ENCODE measurements at regions not wholly inside any gene's neighbourhood (a gene's known extent, or its start where the extent isn't known, plus 50 kb on each side); places are given as distances from the start of the nearest gene placed in this dataset.

- no peaks in the 10 kb centered on the region for H3K4me1 ChIP-seq
- DNase-seq = no peak
- H3K27ac ChIP-seq = no peak overlapping the region
- no peaks in the 10 kb centered on the region for H3K36me3 ChIP-seq
- intact Hi-C loops (cut with DNase I) = no loop called here
- WGBS, 2 donors = 81 to 90% methylated on average over 4 of the region's 4 CpGs
- peaks cover 0 to 3% (median 0%) of the 10 kb centered on the region in 3 donors for H3K9me3 ChIP-seq
- no peak overlapping the region for H3K4me3 ChIP-seq
- no peaks in the 10 kb centered on the region for H3K27me3 ChIP-seq
- TF ChIP-seq CTCF (IDR thresholded peaks at IDR 0.05) (no peak), POLR2A (IDR thresholded peaks at IDR 0.05) (no peak)
These were observed 520.3 kb upstream of the EPHA6 start for GRCh38 chr3:96294143-96294542.

- TF ChIP-seq CTCF (IDR thresholded peaks at IDR 0.05) (no peak), POLR2A (IDR thresholded peaks at IDR 0.05) (no peak)
- no peaks in the 10 kb centered on the region for H3K27me3 ChIP-seq
- no peaks in the 10 kb centered on the region for H3K4me1 ChIP-seq
- no peak overlapping the region for H3K4me3 ChIP-seq
- intact Hi-C loops (cut with DNase I) = no loop called here
- no peaks in the 10 kb centered on the region for H3K9me3 ChIP-seq
- DNase-seq = no peak
- WGBS, 2 donors = 55% methylated on average over 3 of the region's 4 CpGs; no CpG with 5 or more reads in 1 of the 2 donors
- no peak overlapping the region for H3K27ac ChIP-seq
- H3K36me3 ChIP-seq = no peaks in the 10 kb centered on the region
These were observed 513.7 kb upstream of the EPHA6 start for GRCh38 chr3:96300743-96301142.

- H3K27me3 ChIP-seq = no peaks in the 10 kb centered on the region
- H3K36me3 ChIP-seq = no peaks in the 10 kb centered on the region
- no peaks in the 10 kb centered on the region for H3K4me1 ChIP-seq
- no peak overlapping the region for H3K27ac ChIP-seq
- intact Hi-C loops (cut with DNase I) = no loop called here
- WGBS, 2 donors = 7 to 20% methylated on average over 1 of the region's 1 CpG
- H3K4me3 ChIP-seq = no peak overlapping the region
- no peaks in the 10 kb centered on the region for H3K9me3 ChIP-seq
- DNase-seq = no peak
- no peak for TF ChIP-seq POLR2A (IDR thresholded peaks at IDR 0.05)
- TF ChIP-seq CTCF (IDR thresholded peaks at IDR 0.05) = no peak
These were observed 495.2 kb upstream of the EPHA6 start for GRCh38 chr3:96319166-96319565.

GRCh38 chr3:96324087-96324486, 490.3 kb upstream of the EPHA6 start:
- no peaks in the 10 kb centered on the region for H3K9me3 ChIP-seq
- H3K4me1 ChIP-seq = no peaks in the 10 kb centered on the region
- intact Hi-C loops (cut with DNase I) = no loop called here
- H3K27ac ChIP-seq = no peak overlapping the region
- H3K4me3 ChIP-seq = no peak overlapping the region
- TF ChIP-seq POLR2A (IDR thresholded peaks at IDR 0.05) (no peak), CTCF (IDR thresholded peaks at IDR 0.05) (no peak)
- DNase-seq = no peak
- no peaks in the 10 kb centered on the region for H3K27me3 ChIP-seq
- WGBS, 2 donors = 80 to 92% methylated on average over 1 of the region's 1 CpG
- H3K36me3 ChIP-seq = no peaks in the 10 kb centered on the region

- H3K27me3 ChIP-seq = no peaks in the 10 kb centered on the region
- H3K4me3 ChIP-seq = no peak overlapping the region
- H3K9me3 ChIP-seq = no peaks in the 10 kb centered on the region
- intact Hi-C loops (cut with DNase I) = no loop called here
- no peaks in the 10 kb centered on the region for H3K4me1 ChIP-seq
- 28 to 34% methylated on average over 2 of the region's 2 CpGs for WGBS, 2 donors
- H3K27ac ChIP-seq = no peak overlapping the region
- no peaks in the 10 kb centered on the region for H3K36me3 ChIP-seq
- DNase-seq = no peak
- TF ChIP-seq POLR2A (IDR thresholded peaks at IDR 0.05) (no peak), CTCF (IDR thresholded peaks at IDR 0.05) (no peak)
These were observed 483.6 kb upstream of the EPHA6 start for GRCh38 chr3:96330795-96331194.

All from esophagus squamous epithelium (tissue), 5 donors.